Posterior vena cava (tissue), 2 donors: ENCODE measurements at regions not wholly inside any gene's neighbourhood (a gene's known extent, or its start where the extent isn't known, plus 50 kb on each side); places are given as distances from the start of the nearest gene placed in this dataset.

ENCODE experiments used
- DNase-seq: peaks from one replicate; pipeline ENCODE4 v3.0.0-alpha.2; 2020; ENCODE audit warnings: low spot score
- intact Hi-C, 2 donors: fragments of 100-400 bp; cut with DNase I; formaldehyde crosslinking; loops; one replicate each; pipeline versions ENCODE4 v1.14.1 to v1.14.2; 2022 to 2023
- donor health status: DM: yes; HTN: yes; CAD: no.
- donor health status: DM: yes; HTN: yes; CAD: no.

GRCh38 chr4:126691797-126692196 lies 941.0 kb upstream of the INTU start:
- no peak for DNase-seq
- intact Hi-C loops = no loop called here

- no peak for DNase-seq
- intact Hi-C loops = no loop called here
These were observed 935.0 kb upstream of the INTU start for GRCh38 chr4:126697748-126698147.

- intact Hi-C loops = no loop called here
- DNase-seq = no peak
These were observed 934.5 kb upstream of the INTU start for GRCh38 chr4:126698224-126698623.

- DNase-seq = no peak
- intact Hi-C loops = no loop called here
These were observed 931.0 kb upstream of the INTU start for GRCh38 chr4:126701756-126702155.

- intact Hi-C loops = no loop called here
- no peak for DNase-seq
These were observed 930.0 kb upstream of the INTU start for GRCh38 chr4:126702747-126703146.

GRCh38 chr4:126705266-126705665 lies 927.5 kb upstream of the INTU start:
- intact Hi-C loops = no loop called here
- DNase-seq = no peak

- no peak for DNase-seq
- intact Hi-C loops = no loop called here
These were observed 924.0 kb upstream of the INTU start for GRCh38 chr4:126708716-126709115.

- no peak for DNase-seq
- intact Hi-C loops = no loop called here
These were observed 921.8 kb upstream of the INTU start for GRCh38 chr4:126710935-126711334.

GRCh38 chr4:126715067-126715466 lies 917.7 kb upstream of the INTU start:
- intact Hi-C loops = no loop called here
- no peak for DNase-seq

GRCh38 chr4:126715681-126716080 lies 917.1 kb upstream of the INTU start:
- intact Hi-C loops = no loop called here
- no peak for DNase-seq

GRCh38 chr4:126718136-126718535 lies 914.6 kb upstream of the INTU start:
- no peak for DNase-seq
- intact Hi-C loops = no loop called here

- no peak for DNase-seq
- intact Hi-C loops = no loop called here
These were observed 912.9 kb upstream of the INTU start for GRCh38 chr4:126719852-126720251.

- DNase-seq = no peak
- intact Hi-C loops = no loop called here
These were observed 906.9 kb upstream of the INTU start for GRCh38 chr4:126725906-126726305.

GRCh38 chr4:126727461-126727860 lies 905.3 kb upstream of the INTU start:
- no peak for DNase-seq
- intact Hi-C loops = no loop called here

GRCh38 chr4:126731062-126731461 lies 901.7 kb upstream of the INTU start:
- intact Hi-C loops = no loop called here
- DNase-seq = no peak

- intact Hi-C loops = no loop called here
- DNase-seq = no peak
These were observed 899.5 kb upstream of the INTU start for GRCh38 chr4:126733301-126733700.

- intact Hi-C loops = no loop called here
- DNase-seq = no peak
These were observed 898.3 kb upstream of the INTU start for GRCh38 chr4:126734465-126734864.

- intact Hi-C loops = no loop called here
- no peak for DNase-seq
These were observed 897.2 kb upstream of the INTU start for GRCh38 chr4:126735294-126736132.

GRCh38 chr4:126736133-126736518 lies 896.6 kb upstream of the INTU start:
- DNase-seq = no peak
- intact Hi-C loops = no loop called here

- DNase-seq = no peak
- intact Hi-C loops = no loop called here
These were observed 894.7 kb upstream of the INTU start for GRCh38 chr4:126737899-126738526.

- no peak for DNase-seq
- intact Hi-C loops = no loop called here
These were observed 894.2 kb upstream of the INTU start for GRCh38 chr4:126738527-126738923.
